ENCODE measurements at regions not wholly inside any gene's neighbourhood (a gene's known extent, or its start where the extent isn't known, plus 50 kb on each side); places are given as distances from the start of the nearest gene placed in this dataset.

DNA sequence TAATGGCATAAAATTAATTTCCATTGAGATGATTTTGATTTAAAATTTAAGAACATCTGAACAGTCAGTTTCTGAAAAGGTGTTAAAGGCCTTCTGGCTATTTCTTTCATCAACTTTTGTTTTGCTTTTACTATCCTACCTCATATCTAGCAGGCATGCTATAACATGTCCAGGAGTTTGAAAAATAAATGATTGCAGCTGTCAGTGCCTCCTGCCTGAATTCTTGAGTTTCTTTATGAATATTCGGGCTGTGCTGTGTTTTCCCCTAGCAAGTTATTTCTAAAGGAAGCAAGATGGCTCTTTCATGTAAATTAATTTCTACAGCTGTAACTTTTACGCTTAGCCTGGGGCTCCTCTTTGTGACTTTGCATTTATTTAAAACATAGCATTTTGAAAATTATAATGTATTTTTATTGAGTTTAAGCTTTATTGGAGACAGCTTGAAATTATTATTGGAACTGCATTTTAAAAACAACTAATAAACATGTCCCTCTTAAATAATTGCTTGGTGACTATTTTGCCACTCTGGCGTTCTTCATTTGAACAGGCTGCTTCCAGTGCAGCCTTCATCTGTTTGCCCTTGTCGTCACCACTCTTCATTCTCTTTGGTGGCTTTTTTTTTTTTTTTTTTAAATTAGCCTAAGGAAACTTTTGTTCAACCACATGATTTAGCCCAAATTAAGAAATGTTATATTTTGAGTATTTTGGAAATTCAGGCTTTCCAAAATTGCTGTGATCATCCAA lies 1083.4 kb upstream of the LRRN3 start:
- Mint-ChIP-seq H3K9me3 (no peaks in the 10 kb centered on the region), H3K27ac (no peak overlapping the region), H3K4me1 (no peaks in the 10 kb centered on the region)

DNA sequence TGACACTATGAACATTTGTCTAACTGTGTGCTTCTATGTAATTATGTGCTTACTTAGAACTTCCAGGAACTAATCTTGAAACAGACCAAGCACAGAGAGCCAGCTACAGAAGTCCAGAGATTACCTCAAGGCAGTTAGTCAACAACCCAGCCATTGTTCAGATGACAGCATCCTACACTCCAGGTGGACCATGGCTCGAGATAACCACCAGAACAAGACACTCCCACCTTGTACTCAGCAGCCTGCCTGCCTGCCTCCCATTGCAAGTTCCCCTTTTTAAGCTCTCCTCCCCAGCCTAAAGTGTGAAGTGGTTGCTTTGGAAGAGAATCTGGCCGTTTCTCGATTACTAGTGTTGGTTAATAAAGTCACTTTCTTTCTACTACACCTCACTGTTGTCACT lies 1080.6 kb upstream of the LRRN3 start:
- Mint-ChIP-seq H3K9me3 (no peaks in the 10 kb centered on the region), H3K36me3 (no peaks in the 10 kb centered on the region), H3K27ac (no peak overlapping the region), H3K4me1 (no peaks in the 10 kb centered on the region), H3K27me3 (no peaks in the 10 kb centered on the region), H3K4me3 (no peak overlapping the region)
- CTCF ChIA-PET = no interaction called here
- no peak for DNase-seq

More for the DNA sequence above, 1083.4 kb upstream of the LRRN3 start:
- H3K27me3 Mint-ChIP-seq = no peaks in the 10 kb centered on the region
- no peak for DNase-seq
- CTCF ChIA-PET = no interaction called here
- no peaks in the 10 kb centered on the region for H3K36me3 Mint-ChIP-seq
- no peak overlapping the region for H3K4me3 Mint-ChIP-seq

DNA sequence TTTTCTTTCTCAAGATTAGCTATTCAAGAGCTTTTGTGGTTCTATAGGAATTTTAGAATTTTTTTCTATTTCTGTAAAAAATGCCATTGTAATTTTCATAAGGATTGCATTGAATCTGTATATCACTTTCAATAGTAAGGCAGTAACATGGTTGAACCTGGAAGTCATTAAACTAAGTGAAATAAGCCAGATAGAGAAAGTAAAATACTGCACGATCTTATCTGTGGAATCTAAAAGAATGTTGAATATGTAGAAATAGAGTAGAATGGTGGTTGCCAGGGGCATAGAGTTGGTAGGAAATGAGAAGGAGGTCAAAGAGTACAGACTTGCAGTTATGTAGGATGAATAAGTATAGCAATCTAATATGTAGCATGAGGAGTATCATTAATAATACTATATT lies 1073.5 kb upstream of the LRRN3 start:
- Mint-ChIP-seq H3K4me3 (no peak overlapping the region), H3K4me1 (no peaks in the 10 kb centered on the region), H3K27me3 (no peaks in the 10 kb centered on the region), H3K36me3 (no peaks in the 10 kb centered on the region), H3K9me3 (no peaks in the 10 kb centered on the region), H3K27ac (no peak overlapping the region)
- CTCF ChIA-PET = no interaction called here
- DNase-seq = no peak

DNA sequence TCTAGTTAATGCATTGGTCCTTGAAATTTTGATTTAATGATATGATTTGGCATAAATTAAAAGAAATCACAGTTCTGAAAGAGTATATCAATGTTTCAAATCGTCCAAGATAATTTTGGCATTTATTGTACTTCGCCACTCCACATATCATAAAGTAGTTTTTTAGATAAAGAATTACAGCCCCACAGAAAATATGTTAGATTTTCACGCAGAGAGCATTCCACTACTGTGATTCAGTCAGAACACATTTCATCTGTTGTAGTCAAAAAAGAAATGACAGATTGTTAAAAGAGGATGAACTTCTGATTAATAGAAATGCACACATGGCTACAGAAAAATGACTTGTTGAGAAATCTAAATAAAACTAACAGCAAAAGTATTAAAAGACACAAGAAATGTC lies 1063.5 kb upstream of the LRRN3 start:
- Mint-ChIP-seq H3K4me1 (no peaks in the 10 kb centered on the region), H3K36me3 (no peaks in the 10 kb centered on the region), H3K27ac (no peak overlapping the region), H3K9me3 (no peaks in the 10 kb centered on the region), H3K4me3 (no peak overlapping the region), H3K27me3 (no peaks in the 10 kb centered on the region)
- DNase-seq = no peak
- CTCF ChIA-PET = no interaction called here

DNA sequence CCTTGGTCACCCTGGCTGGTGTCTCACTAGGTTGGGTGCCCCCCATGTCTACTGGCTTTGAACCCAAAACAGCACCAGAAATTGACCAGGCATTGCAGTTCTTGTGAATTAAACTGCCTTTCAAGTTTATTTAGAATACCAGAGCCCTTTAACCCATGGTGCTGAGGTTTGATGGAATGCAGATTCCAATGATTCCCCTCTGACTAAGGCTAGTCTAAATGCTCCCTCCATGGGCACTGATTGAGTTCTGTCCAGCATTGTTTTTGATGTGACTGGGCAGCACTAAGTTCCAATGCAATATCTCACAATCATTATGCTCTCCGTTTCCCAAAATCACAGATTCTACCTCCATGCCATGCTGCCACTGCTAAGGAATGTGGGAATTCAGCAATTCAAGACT lies 1047.4 kb upstream of the LRRN3 start:
- Mint-ChIP-seq H3K27me3 (no peaks in the 10 kb centered on the region), H3K4me1 (no peaks in the 10 kb centered on the region), H3K4me3 (no peak overlapping the region), H3K27ac (no peak overlapping the region), H3K36me3 (no peaks in the 10 kb centered on the region), H3K9me3 (no peaks in the 10 kb centered on the region)
- CTCF ChIA-PET = no interaction called here
- DNase-seq = no peak

DNA sequence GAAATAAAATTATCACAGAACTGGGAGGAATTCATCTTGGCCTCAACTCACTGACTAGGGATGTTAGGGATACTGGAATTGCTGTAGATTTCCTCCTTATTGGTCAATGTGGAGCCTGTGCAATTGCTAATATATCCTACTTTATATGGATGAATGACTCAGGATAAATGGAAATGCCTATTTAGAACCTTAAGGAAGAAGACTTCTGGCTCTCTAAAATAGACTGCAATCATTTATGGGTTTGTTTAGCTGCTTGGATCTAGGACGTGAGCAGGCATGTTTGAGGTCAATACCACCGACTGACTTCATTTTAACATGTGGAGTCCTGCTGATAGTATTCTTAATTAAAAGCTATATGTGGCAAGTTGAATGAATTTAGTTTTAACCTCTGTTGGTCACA lies 1040.1 kb upstream of the LRRN3 start:
- no peak for DNase-seq
- Mint-ChIP-seq H3K4me3 (no peak overlapping the region), H3K36me3 (no peaks in the 10 kb centered on the region), H3K9me3 (no peaks in the 10 kb centered on the region), H3K27ac (no peak overlapping the region), H3K4me1 (no peaks in the 10 kb centered on the region), H3K27me3 (no peaks in the 10 kb centered on the region)
- CTCF ChIA-PET = no interaction called here

DNA sequence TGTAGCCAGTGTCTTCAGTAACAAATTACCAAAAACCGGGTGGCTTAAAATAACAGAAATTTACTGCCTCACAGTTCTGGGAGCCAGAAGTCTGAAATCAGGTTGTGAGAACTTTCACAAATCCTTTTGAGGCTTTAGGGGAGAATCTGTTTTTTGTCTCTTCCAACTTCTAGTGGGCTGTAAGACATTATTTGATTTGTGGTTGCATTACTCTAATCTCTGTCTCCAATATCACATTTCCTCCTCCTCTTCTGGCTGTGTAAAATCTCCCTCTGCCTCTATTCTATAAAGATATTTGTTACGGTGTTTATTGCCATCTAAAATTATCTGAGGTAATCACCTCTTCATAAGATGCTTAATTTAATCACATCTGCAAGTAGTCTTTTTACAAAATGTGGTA lies 1039.6 kb upstream of the LRRN3 start:
- Mint-ChIP-seq H3K36me3 (no peaks in the 10 kb centered on the region), H3K9me3 (no peaks in the 10 kb centered on the region), H3K27me3 (no peaks in the 10 kb centered on the region), H3K4me1 (no peaks in the 10 kb centered on the region), H3K27ac (no peak overlapping the region), H3K4me3 (no peak overlapping the region)
- CTCF ChIA-PET = no interaction called here
- DNase-seq = no peak

DNA sequence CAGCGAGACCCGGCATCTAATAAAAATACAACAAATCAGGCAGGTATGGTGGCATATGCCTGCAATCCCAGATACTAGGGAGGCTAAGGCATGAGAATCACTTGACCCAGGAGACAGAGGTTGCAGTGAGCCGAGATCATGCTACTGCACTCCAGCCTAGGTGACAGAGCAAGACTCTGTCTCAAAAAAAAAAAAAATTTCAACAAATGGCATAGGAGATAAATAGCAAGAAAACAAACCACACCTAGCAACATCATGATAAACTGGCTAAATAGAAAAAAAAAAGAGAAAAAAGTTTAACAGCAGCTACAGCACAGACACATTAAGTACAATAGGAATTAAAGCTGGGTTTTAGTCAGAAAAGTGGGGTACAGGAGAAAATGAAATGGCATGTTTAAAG lies 1034.6 kb upstream of the LRRN3 start:
- Mint-ChIP-seq H3K4me3 (no peak overlapping the region), H3K27ac (no peak overlapping the region), H3K36me3 (no peaks in the 10 kb centered on the region), H3K9me3 (no peaks in the 10 kb centered on the region), H3K27me3 (no peaks in the 10 kb centered on the region), H3K4me1 (no peaks in the 10 kb centered on the region)
- CTCF ChIA-PET = no interaction called here
- DNase-seq = no peak

DNA sequence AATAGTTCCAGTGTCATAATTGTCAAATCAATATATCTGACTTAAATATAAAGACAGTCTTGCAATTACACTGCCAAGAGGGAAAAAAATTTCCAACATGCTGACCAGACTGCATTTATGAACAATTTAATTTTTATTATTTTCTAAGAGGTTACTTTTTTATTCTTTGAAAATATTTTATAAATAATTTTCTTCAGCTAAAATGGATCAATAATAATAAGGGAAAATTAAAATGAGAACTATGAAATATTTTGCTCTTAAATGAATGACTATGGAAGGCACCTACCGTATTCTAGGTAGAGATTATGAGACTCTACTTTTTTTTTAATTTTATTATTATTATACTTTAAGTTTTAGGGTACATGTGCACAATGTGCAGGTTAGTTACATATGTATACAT lies 1032.5 kb upstream of the LRRN3 start:
- no peaks in the 10 kb centered on the region for H3K36me3 Mint-ChIP-seq
- H3K9me3 Mint-ChIP-seq = no peaks in the 10 kb centered on the region
- H3K27ac Mint-ChIP-seq = no peak overlapping the region
- no peaks in the 10 kb centered on the region for H3K27me3 Mint-ChIP-seq
- no peak for DNase-seq
- CTCF ChIA-PET = no interaction called here
- no peak overlapping the region for H3K4me3 Mint-ChIP-seq
- no peaks in the 10 kb centered on the region for H3K4me1 Mint-ChIP-seq

DNA sequence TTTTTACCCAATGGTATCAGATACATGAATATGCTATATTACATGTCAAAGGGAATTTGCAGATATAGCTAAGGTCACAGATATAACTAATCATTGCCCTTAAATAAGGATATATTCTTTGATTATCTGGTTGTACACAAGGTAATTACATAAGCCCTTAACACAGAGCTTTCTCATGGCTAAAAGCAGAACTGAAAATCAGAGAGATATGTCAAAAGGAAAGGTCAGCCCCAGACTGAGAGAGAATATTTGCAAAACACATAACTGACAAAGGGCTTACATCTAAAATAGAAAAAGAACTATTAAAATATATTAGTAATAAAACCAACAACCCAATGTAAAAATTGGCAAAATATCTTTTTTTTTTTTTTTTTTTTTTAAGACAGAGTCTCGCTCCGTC lies 1029.5 kb upstream of the LRRN3 start:
- no peaks in the 10 kb centered on the region for H3K27me3 Mint-ChIP-seq
- H3K4me1 Mint-ChIP-seq = no peaks in the 10 kb centered on the region
- no peaks in the 10 kb centered on the region for H3K36me3 Mint-ChIP-seq
- H3K27ac Mint-ChIP-seq = no peak overlapping the region
- H3K4me3 Mint-ChIP-seq = no peak overlapping the region
- CTCF ChIA-PET = no interaction called here
- no peaks in the 10 kb centered on the region for H3K9me3 Mint-ChIP-seq
- no peak for DNase-seq

DNA sequence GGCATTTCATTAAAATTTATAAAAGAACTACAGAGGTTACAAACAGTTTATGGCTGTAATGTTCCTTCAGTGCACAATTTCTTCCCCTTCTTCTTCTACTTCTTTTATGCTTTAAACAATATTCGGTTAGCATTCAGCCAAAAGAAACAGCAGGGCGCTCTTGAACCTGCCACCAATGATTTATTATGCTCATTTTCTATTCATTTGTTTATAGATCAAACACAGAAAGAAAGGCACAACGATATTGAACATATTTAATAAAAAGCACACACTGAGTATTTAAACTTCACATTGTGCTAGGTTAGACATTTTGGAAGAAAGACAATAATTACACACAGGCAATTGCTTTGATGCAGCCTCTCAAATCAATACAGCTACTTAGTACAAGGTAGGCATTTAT lies 1025.8 kb upstream of the LRRN3 start:
- no peak overlapping the region for H3K27ac Mint-ChIP-seq
- H3K9me3 Mint-ChIP-seq = no peaks in the 10 kb centered on the region
- no peak overlapping the region for H3K4me3 Mint-ChIP-seq
- H3K27me3 Mint-ChIP-seq = no peaks in the 10 kb centered on the region
- CTCF ChIA-PET = no interaction called here
- H3K36me3 Mint-ChIP-seq = no peaks in the 10 kb centered on the region
- H3K4me1 Mint-ChIP-seq = no peaks in the 10 kb centered on the region
- DNase-seq = no peak

DNA sequence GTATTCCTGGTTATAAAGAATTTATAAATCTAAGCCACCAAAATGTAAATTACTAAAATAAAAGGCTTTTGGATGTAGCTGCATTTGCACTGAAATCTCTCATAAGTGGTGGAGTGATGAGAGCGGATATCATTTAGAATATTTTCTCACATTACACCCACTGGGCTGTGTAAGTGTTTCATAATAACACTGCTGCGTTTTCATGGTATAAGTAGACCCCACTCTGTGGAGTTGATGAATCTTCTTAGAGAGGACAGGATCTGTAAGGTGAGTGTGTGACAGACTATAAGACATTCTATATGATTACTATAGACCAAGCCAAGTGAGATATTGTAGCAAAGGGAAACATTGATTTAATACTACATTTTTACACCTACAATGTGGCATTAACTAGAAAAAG lies 1024.1 kb upstream of the LRRN3 start:
- no peak for DNase-seq
- Mint-ChIP-seq H3K27me3 (no peaks in the 10 kb centered on the region), H3K27ac (no peak overlapping the region), H3K36me3 (no peaks in the 10 kb centered on the region), H3K4me3 (no peak overlapping the region), H3K4me1 (no peaks in the 10 kb centered on the region), H3K9me3 (no peaks in the 10 kb centered on the region)
- CTCF ChIA-PET = no interaction called here

DNA sequence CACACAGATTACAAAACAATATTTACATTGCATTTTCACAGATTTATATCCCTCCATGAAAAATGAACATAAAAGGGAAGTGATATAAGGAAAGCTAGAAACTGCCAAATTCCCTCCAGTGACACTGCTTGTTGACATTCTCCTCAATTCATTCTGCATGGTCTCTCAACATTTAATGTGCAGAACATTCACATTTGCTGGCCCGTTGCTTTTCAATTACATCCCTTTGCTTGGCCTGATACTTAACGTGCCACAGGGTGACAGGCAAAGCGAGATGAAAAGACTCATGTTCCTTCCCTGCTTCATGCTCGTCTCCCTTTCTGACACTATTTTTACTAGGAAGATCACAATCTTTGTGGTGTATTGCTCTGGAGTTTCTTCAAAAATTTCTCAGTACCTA lies 1019.7 kb upstream of the LRRN3 start:
- DNase-seq = no peak
- H3K27me3 Mint-ChIP-seq = no peaks in the 10 kb centered on the region
- H3K4me1 Mint-ChIP-seq = no peaks in the 10 kb centered on the region
- no peaks in the 10 kb centered on the region for H3K9me3 Mint-ChIP-seq
- H3K36me3 Mint-ChIP-seq = no peaks in the 10 kb centered on the region
- H3K4me3 Mint-ChIP-seq = no peak overlapping the region
- no peak overlapping the region for H3K27ac Mint-ChIP-seq
- CTCF ChIA-PET = no interaction called here

DNA sequence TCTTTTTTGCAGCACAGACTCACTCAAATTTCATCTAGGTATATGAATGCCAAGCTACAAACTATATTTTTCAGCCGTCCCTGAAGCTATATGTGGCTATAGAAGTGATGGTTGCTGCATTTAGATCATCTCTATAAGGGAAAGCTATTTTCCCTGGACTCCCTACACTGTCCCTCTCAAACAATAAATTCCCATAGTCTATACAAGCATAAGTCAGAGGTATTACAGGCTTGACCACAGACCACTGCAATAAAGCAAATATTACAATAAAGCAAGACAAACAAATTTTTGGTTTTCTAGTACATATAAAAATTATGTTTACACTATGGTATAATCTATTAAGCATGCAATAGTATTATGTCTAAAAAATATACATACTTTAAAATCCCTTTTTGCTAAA lies 1015.5 kb upstream of the LRRN3 start:
- Mint-ChIP-seq H3K27ac (no peak overlapping the region), H3K36me3 (no peaks in the 10 kb centered on the region), H3K9me3 (no peaks in the 10 kb centered on the region), H3K27me3 (no peaks in the 10 kb centered on the region), H3K4me1 (no peaks in the 10 kb centered on the region), H3K4me3 (no peak overlapping the region)
- no peak for DNase-seq
- CTCF ChIA-PET = no interaction called here

DNA sequence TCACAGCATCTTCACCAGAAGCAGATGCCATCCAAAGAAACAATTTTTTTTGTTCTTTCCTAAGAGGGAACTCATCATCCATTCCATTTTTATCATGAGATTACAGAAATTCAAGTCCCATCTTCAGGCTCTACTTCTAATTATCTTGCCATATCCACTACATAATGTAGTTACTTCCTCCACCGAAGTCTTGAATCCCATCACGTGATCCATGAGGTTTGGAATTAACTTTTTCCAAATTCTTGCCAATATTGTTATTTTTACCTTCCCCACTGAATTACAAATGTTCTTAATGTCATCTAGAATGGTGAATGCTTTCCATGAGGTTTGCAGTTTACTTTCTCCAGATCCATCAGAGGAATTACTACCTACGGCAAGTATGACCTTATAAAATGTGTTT lies 1014.7 kb upstream of the LRRN3 start:
- no peaks in the 10 kb centered on the region for H3K4me1 Mint-ChIP-seq
- no peaks in the 10 kb centered on the region for H3K27me3 Mint-ChIP-seq
- no peaks in the 10 kb centered on the region for H3K9me3 Mint-ChIP-seq
- CTCF ChIA-PET = no interaction called here
- H3K36me3 Mint-ChIP-seq = no peaks in the 10 kb centered on the region
- no peak for DNase-seq
- H3K4me3 Mint-ChIP-seq = no peak overlapping the region
- H3K27ac Mint-ChIP-seq = no peak overlapping the region

DNA sequence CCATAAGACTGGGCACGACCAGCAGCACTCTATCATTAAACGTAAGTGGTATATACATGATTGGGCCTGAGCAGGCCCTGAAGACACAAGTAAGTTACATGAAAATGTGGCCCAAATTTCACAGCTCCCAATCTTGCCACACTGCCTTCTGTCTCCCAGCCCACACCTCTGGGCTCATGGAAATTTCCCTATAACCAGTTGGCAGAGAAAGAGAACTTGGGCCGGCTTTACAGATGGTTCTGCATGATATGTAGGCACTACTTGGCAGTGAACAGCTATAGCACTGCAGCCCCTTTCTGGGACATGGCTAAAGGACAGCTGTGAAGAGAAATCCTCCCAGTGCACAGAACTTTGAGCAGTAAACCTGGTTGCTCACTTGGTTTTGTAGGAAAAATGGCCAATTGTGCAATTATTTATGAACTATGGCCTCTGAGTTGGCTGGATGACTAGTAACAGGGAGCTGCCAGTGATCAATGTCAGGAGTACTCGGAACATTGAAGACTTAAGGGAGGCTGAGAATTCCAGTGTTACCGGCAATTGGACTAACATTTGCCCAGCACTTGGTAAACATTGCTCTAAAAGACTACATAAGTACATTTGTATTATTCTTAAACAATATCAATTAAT lies 1006.6 kb upstream of the LRRN3 start:
- no peak overlapping the region for H3K4me3 Mint-ChIP-seq
- H3K36me3 Mint-ChIP-seq = no peaks in the 10 kb centered on the region
- CTCF ChIA-PET = no interaction called here
- H3K27me3 Mint-ChIP-seq = no peaks in the 10 kb centered on the region
- H3K4me1 Mint-ChIP-seq = no peaks in the 10 kb centered on the region
- no peak for DNase-seq
- no peak overlapping the region for H3K27ac Mint-ChIP-seq
- no peaks in the 10 kb centered on the region for H3K9me3 Mint-ChIP-seq

Measured in activated naive CD4-positive, alpha-beta T cell treated with anti-CD3 and anti-CD28 coated beads, Interleukin-2, amount 10 ng/mL, durations not matched to agents 7 days and 5 days (primary cell).